Loucy (cell line): ENCODE measurements at regions not wholly inside any gene's neighbourhood (a gene's known extent, or its start where the extent isn't known, plus 50 kb on each side); places are given as distances from the start of the nearest gene placed in this dataset.

ENCODE experiments used
- H2AFZ ChIP-seq: fragments of 200-600 bp; sonication (generic); 2 replicates; pipeline ENCODE4 v1.6.0; 2016; ENCODE audit warnings: antibody characterized with exemption, mild to moderate bottlenecking, low read length, moderate library complexity
- H3F3A ChIP-seq: fragments of 200-600 bp; 2 replicates; pipeline ENCODE4 v1.6.0; 2016; ENCODE audit warnings: antibody characterized with exemption, low read depth, mild to moderate bottlenecking
- H3K27me3 ChIP-seq: fragments of 200-600 bp; sonication (generic); 2 replicates; pipeline ENCODE4 v1.6.1; 2014; ENCODE audit warnings: low read length, mild to moderate bottlenecking; ENCODE audit not compliant: insufficient read depth, poor library complexity, severe bottlenecking
- H3K36me3 ChIP-seq: fragments of 200-600 bp; sonication (generic); 2 replicates; pipeline ENCODE4 v1.6.1; 2016; ENCODE audit warnings: low read length; ENCODE audit not compliant: insufficient read depth
- H3K4me1 ChIP-seq: fragments of 200-600 bp; sonication (generic); 2 replicates; pipeline ENCODE4 v1.5.1; 2014; ENCODE audit warnings: low read length, mild to moderate bottlenecking; ENCODE audit not compliant: insufficient read depth, poor library complexity, severe bottlenecking
- H3K4me2 ChIP-seq: fragments of 200-600 bp; sonication (generic); 2 replicates; pipeline ENCODE4 v1.6.0; 2014; ENCODE audit warnings: antibody characterized with exemption, low read length, low read depth, mild to moderate bottlenecking; ENCODE audit not compliant: poor library complexity, severe bottlenecking
- H3K4me3 ChIP-seq: fragments of 200-600 bp; sonication (generic); 2 replicates; pipeline ENCODE4 v1.5.1; 2014; ENCODE audit warnings: low read length, mild to moderate bottlenecking, mixed read lengths; ENCODE audit not compliant: poor library complexity, severe bottlenecking
- H3K79me2 ChIP-seq: fragments of 200-600 bp; sonication (generic); 2 replicates; pipeline ENCODE4 v1.6.1; 2014; ENCODE audit warnings: low read length; ENCODE audit not compliant: insufficient read depth
- H3K9ac ChIP-seq: fragments of 200-600 bp; sonication (generic); 2 replicates; pipeline ENCODE4 v1.6.0; 2014; ENCODE audit warnings: mild to moderate bottlenecking, low read depth, low read length, moderate library complexity; ENCODE audit not compliant: poor library complexity, severe bottlenecking
- H3K9me2 ChIP-seq: fragments of 200-600 bp; sonication (generic); replicated peaks from 2 replicates; pipeline ENCODE4 v1.6.1; 2016; ENCODE audit warnings: low read depth, low read length, mixed read lengths
- H3K9me3 ChIP-seq: fragments of 200-600 bp; sonication (generic); 2 replicates; pipeline ENCODE4 v1.6.1; 2014; ENCODE audit warnings: mild to moderate bottlenecking, antibody characterized with exemption, low read length, low read depth; ENCODE audit not compliant: insufficient read depth
- H4K20me1 ChIP-seq: fragments of 200-600 bp; sonication (generic); 2 replicates; pipeline ENCODE4 v1.6.0; 2014; ENCODE audit warnings: antibody characterized with exemption, low read length, mild to moderate bottlenecking; ENCODE audit not compliant: insufficient read depth, poor library complexity, severe bottlenecking
- CTCF ChIP-seq: fragments of 200-600 bp; sonication (generic); conservative IDR thresholded peaks from 2 replicates; pipeline ENCODE4 v1.5.1; 2014; ENCODE audit warnings: mild to moderate bottlenecking, antibody characterized with exemption, low read length
- EZH2phosphoT487 ChIP-seq: fragments of 200-600 bp; IDR thresholded peaks from 2 replicates; pipeline ENCODE4 v1.6.1; 2018; ENCODE audit warnings: antibody characterized with exemption, mild to moderate bottlenecking, moderate library complexity, borderline replicate concordance

- H2AFZ ChIP-seq: no peak overlapping the region
- H3K36me3 ChIP-seq: no peaks in the 10 kb centered on the region
Measured at GRCh38 chr5:110289512-110289810, 437.0 kb downstream of the TMEM232 start.

DNA sequence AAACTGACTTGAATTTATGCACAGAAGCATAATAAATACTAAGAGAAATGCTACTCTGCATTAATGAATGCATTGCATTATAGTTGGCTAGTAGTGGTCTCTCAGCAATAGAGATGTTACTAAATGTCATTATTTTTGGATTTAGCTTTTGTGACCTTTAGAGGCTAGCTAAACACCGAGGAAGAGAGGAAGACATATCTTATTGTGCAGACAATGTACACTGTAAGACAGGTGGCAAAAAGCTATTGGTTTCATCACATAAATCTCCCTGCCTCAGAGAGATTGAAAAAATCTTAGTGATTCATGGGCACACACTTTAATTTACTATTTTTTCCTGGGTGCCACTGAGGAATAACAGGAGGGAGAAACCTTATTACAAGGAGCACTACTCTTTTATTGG is 435.9 kb downstream of the TMEM232 start:
- H3K4me2 ChIP-seq: no peak overlapping the region
- H3F3A ChIP-seq: no peaks in the 10 kb centered on the region
- H3K9me2 ChIP-seq: no peaks in the 10 kb centered on the region
- H3K79me2 ChIP-seq: no peaks in the 10 kb centered on the region
- H3K36me3 ChIP-seq: no peaks in the 10 kb centered on the region
- no peaks in the 10 kb centered on the region for H3K9me3 ChIP-seq
- H3K27me3 ChIP-seq: no peaks in the 10 kb centered on the region
- no peak overlapping the region for H2AFZ ChIP-seq
- H4K20me1 ChIP-seq: no peaks in the 10 kb centered on the region
- peaks cover 5% of the 10 kb centered on the region for H3K4me1 ChIP-seq
- H3K4me3 ChIP-seq: no peak overlapping the region
- TF ChIP-seq CTCF (no peak), EZH2phosphoT487 (no peak)
- H3K9ac ChIP-seq: no peak overlapping the region

More at GRCh38 chr5:110289512-110289810, 437.0 kb downstream of the TMEM232 start:
- Histone ChIP-seq H3F3A (no peaks in the 10 kb centered on the region), H3K4me2 (no peak overlapping the region), H3K79me2 (no peaks in the 10 kb centered on the region), H4K20me1 (no peaks in the 10 kb centered on the region), H3K9me2 (no peaks in the 10 kb centered on the region), H3K9ac (no peak overlapping the region), H3K27me3 (no peaks in the 10 kb centered on the region), H3K9me3 (no peaks in the 10 kb centered on the region), H3K4me3 (no peak overlapping the region), H3K4me1 (peaks cover 5% of the 10 kb centered on the region)
- TF ChIP-seq CTCF: no peak

- Histone ChIP-seq H3F3A (no peaks in the 10 kb centered on the region), H4K20me1 (no peaks in the 10 kb centered on the region), H3K27me3 (no peaks in the 10 kb centered on the region), H3K4me2 (no peak overlapping the region), H3K4me1 (no peaks in the 10 kb centered on the region), H3K36me3 (no peaks in the 10 kb centered on the region), H3K79me2 (no peaks in the 10 kb centered on the region), H2AFZ (no peak overlapping the region), H3K9me2 (no peaks in the 10 kb centered on the region), H3K9me3 (no peaks in the 10 kb centered on the region), H3K9ac (no peak overlapping the region), H3K4me3 (no peak overlapping the region)
- TF ChIP-seq CTCF: no peak
- no peak for TF ChIP-seq EZH2phosphoT487
Measured at GRCh38 chr5:110294281-110294680, 432.2 kb downstream of the TMEM232 start.
